Amniotic stem cell (primary cell): ENCODE measurements at regions not wholly inside any gene's neighbourhood (a gene's known extent, or its start where the extent isn't known, plus 50 kb on each side); places are given as distances from the start of the nearest gene placed in this dataset.

Experiments
- DNase-seq: peaks from one replicate; lab custom pipeline; 2025; lab: John Stamatoyannopoulos, UW

DNA sequence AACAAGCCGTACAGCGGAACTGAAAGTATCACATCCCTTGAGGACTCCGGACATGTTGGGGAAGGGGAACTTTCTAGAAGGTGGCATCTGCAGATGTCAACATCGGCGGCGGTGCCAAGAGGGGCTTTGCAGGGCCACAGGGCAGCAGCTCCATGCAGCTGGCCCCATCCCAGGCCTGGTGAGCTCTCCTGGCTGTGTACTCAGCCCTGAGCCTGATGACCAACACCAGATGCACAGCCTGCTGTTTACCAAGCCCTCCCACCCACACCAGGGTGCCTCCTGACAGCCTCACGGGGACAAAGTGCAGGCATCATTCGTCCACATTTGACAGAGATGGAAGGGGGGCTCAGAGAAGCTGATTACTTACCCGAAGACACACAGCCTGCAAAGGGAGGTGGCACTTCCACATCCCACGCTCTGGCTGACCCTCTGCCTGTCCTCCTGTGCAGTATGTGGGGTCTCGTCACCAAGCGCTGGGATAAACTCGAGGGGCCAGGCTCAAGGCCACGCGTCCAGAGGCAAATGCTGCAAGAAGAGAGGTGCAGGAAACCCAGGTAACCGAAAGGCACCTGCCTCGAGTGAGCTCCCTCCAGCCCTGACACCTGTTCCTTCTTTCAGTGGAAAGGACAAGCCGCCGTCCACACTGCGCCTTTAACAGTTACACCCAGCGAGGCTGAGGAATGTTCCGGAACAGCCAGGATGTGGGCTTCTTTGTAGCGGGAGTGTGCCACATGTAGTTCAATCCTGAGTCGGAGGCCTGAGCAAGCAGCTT, 69.0 kb upstream of the ASAP2 start:
- DNase-seq = no peak

- no peak for DNase-seq
Measured at GRCh38 chr2:9135822-9136558, 70.6 kb upstream of the ASAP2 start.

DNA sequence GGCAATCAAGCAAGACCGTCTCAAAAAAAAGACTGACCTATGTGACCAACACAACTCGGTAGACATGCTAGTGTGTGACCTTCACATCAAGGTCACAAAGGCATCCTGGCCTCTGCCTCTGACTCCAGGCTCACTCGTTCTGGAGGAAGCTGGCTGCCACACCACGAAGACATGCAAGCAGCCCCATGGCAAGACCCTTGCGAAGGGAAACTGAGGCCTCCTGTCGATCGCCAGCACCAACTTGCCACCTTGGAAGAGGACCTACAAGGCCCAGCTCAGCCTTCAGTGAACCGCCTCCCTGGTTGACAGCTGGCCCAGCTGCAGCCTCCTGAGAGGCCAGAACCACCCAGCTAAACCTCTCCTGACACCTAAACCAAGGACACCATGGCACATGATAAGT, 79.3 kb upstream of the ASAP2 start:
- no peak for DNase-seq

- no peak for DNase-seq
Measured at GRCh38 chr2:9126540-9126939, 80.1 kb upstream of the ASAP2 start.

GRCh38 chr2:9124231-9124741, 82.3 kb upstream of the ASAP2 start:
- no peak for DNase-seq

GRCh38 chr2:9123069-9123468, 83.5 kb upstream of the ASAP2 start:
- DNase-seq = no peak

DNA sequence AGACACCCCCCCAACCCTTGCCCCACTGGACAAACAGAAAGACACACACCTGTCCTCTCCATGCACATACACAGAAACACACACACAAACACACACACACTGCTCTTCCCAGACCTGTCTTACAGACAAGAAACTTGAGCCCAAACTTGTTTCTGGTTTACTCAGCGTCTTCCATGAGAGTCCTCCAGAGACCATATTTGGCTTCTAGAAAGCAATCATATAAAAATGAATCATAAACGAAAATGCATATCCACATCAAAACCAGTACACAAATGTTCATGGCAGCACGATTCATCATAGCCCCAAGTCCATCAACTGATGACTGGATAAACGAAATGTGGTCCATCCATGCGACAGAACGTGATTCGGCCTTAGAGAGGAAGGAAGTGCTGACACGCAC, 84.2 kb upstream of the ASAP2 start:
- DNase-seq = no peak

- no peak for DNase-seq
Measured at GRCh38 chr2:9118383-9118960, 88.1 kb upstream of the ASAP2 start.

DNA sequence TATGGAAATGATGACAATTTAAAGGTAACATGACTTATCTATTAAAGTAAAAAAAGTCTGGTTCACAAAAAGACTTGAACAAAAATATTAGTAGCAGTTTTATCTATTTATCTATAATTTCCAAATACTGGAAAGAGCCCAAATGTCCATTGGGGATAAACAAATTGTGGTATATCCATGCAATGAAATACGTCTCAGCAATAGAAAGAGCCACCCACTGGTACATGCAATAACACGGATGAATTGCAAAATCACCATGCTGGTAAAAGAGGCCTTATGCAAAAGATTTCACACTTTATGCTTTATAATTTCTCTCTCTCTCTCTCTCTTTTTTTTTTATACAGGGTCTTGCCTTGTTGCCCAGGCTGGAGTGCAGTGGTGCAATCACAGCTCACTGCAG, 91.4 kb upstream of the ASAP2 start:
- DNase-seq = no peak

DNA sequence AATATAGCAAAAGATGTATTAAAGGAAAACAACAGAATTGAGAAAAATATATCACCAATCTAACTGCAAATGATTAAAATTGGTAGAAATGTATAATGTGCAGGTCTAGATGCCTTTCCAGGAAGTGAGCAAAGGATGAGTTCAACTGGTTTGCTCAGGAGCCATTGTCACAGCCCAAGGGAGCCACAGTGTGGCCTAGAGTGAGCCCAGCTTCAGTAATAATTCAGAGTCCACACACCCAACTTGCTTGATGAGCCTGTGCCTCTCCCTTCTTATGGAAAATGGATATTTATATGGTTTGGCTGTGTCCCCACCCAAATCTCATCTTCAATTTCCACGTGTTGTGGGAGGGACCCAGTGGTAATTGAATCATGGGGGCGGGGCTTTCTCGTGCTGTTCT, 92.2 kb upstream of the ASAP2 start:
- no peak for DNase-seq

DNA sequence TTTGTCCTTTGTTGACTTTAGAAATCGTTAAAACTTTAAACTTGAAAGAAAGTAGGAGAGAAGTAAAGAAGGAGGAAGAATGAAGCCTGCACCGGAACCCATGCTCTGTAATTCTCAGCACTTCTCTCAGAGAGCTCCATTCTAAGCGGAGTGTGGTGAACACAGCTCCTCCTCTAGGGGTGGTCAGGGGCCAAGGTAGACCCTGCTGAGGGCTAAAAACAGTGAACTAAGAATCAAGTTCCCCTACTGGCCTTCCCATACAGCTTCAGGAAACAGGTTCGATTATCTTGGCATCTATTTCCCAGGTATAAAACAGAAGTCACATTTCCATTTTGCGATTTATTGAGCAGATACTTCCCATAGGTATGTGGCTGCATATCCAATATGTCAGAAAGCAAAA, 92.7 kb upstream of the ASAP2 start:
- DNase-seq = no peak

GRCh38 chr2:9113262-9113661, 93.3 kb upstream of the ASAP2 start:
- no peak for DNase-seq

- peak; percentile 91 for DNase-seq
Measured at GRCh38 chr2:9112079-9112721, 94.4 kb upstream of the ASAP2 start.

- DNase-seq = no peak
Measured at GRCh38 chr2:9110893-9111569, 95.6 kb upstream of the ASAP2 start.

DNA sequence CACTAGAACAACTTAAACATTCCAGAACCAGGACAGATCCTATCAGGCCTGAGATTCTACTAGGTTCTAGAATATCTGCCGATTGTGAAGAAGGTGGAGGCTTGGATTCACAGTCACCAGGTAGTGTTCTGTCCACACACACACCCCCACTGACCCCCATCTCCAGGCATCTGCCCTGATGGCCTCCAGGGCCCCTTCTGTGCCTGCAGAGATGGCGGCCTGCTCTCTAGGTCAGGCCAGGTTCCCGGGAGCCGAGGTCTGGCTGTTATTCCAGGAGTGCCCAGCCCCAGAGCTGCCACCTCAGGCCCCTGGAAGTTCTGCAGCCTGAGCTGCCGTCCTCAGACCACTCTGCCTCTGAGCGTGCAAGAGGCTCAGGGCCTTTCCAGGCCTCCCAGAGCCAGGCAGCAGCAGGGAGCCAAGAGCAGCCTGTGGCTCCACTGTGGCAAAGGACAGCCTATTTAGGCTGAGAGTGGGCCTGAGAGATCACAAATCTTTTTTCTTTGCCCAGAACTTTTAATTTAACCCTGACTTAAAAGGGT, 96.2 kb upstream of the ASAP2 start:
- no peak for DNase-seq

DNA sequence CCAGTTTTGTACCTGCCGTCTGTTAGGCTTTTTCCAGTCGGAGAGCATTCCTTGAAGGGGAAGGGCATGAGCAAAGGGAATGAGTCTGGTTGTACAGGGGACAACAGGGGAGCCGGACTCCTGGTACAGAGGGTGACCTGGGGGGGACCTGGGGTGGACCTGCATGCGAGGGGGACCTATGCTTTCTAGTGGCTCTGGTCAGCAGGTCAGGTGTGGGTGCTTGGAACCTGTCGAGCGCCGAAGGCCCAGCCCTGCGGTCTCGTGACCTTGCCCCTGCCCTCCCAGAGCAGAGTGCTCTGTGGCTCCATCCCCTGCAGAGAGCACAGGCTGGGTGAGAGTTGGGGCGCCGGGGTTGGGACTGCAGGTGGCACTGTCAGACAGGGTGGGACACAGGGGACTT, 96.7 kb upstream of the ASAP2 start:
- no peak for DNase-seq

GRCh38 chr2:9108210-9108967, 98.2 kb upstream of the ASAP2 start:
- no peak for DNase-seq

DNA sequence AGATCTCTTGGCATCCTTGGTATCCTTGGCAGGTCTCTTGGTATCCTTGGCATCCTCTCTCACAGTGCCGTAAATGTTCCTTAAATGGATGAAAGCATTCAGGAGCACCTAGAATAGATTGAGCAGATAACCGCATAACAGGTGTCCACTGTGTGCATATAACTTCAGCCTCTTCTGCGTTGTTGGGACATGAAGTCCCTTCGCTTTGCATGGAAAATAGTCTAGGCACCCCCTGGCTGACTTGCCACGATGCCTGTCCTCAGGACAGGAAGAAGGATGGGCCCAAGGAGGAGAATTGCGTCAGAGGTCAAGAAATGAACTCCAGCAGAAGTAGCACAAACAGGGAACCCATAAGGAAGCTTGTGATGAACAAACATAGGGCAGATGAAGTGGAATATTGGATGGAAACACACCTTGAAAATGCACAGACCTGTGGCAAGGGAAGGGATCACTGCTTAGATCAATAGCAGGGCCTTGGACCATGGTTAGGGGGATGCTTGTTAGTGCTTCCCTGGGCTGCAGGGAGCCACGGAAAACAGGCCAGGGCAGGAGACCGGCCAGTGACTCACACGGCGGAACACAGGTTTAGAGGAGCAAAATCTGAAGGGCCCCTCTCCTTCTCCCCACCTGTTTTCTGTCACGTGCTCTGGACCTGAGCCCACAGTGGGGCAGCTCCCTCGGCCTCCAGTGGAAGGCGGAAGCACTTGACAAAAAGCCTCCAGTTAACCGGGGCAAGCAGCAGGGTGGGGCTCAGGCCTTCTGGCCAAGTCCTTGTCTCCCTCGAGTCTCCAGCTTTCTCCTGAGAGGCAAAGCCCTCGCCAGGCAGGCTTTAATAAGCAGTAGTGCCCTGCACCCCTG, 99.2 kb upstream of the ASAP2 start:
- DNase-seq = no peak

- no peak for DNase-seq
Measured at GRCh38 chr2:9106338-9107167, 100.1 kb upstream of the ASAP2 start.
